SJSA1 (cell line): ENCODE measurements at regions not wholly inside any gene's neighbourhood (a gene's known extent, or its start where the extent isn't known, plus 50 kb on each side); places are given as distances from the start of the nearest gene placed in this dataset.

Experiments
- DNase-seq, 2 experiments: peaks; one replicate each; pipeline ENCODE4 v3.0.0-alpha.2; 2015 to 2020; ENCODE audit warnings: low spot score in 2 of 2, low read depth in 1 of 2
- H3K27ac ChIP-seq: fragments of 250-450 bp; sonication (Bioruptor Pico); 2 replicates; pipeline ENCODE4 v1.5.1; 2020; ENCODE audit warnings: mild to moderate bottlenecking, moderate library complexity
- H3K27me3 ChIP-seq: fragments of 250-450 bp; sonication (Bioruptor Pico); replicated peaks from 2 replicates; pipeline ENCODE4 v1.5.1; 2020; ENCODE audit warnings: mild to moderate bottlenecking, moderate library complexity
- H3K36me3 ChIP-seq: fragments of 250-450 bp; sonication (Bioruptor Pico); 2 replicates; pipeline ENCODE4 v1.5.1; 2020; ENCODE audit warnings: mild to moderate bottlenecking
- H3K4me1 ChIP-seq: fragments of 250-450 bp; sonication (Bioruptor Pico); replicated peaks from 2 replicates; pipeline ENCODE4 v1.6.1; 2021; ENCODE audit warnings: mild to moderate bottlenecking
- H3K4me3 ChIP-seq: fragments of 250-450 bp; sonication (Bioruptor Pico); 2 replicates; pipeline ENCODE4 v1.5.1; 2020; ENCODE audit warnings: mild to moderate bottlenecking
- H3K9me3 ChIP-seq: fragments of 250-450 bp; sonication (Bioruptor Pico); replicated peaks from 2 replicates; pipeline ENCODE4 v1.5.1; 2020; ENCODE audit warnings: mild to moderate bottlenecking

DNA sequence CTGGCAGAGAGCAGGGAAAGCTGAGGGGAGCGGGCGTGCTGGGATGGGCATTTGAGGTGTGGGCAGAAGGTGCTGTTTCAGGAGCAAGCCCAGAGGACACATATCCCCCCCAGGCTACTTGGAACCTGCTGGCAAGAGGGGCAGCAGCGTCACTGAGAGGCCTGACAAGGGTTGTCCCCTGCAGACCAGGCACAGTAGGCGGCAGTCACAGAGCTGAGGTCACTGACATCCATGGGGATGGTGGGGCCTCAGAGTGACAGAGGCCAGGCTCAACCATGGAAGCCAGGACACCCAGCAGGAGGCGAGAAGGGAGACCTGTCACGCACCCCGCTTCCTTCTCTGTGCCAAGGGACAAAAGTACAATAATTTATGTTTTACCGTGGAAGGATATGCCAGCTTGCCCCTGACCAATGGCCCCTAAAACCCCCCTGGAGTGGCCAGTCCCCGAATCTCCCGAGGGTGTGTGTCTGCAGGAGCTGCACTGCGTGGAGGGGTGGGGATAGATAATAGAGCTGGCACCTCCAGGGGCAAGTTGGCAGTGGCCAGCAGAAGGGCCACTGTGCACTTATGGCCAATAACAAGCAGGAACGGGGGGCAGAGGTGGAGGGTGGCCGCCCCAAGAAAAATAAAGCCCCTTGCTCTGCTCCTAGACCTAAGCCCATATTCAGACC, 86.3 kb upstream of the SLC66A3 start:
- H3K9me3 ChIP-seq = no peaks in the 10 kb centered on the region
- peaks cover 30% of the 10 kb centered on the region for H3K4me1 ChIP-seq
- DNase-seq = no peak
- no peak overlapping the region for H3K4me3 ChIP-seq
- H3K27ac ChIP-seq = no peak overlapping the region
- H3K27me3 ChIP-seq = no peaks in the 10 kb centered on the region
- no peaks in the 10 kb centered on the region for H3K36me3 ChIP-seq

DNA sequence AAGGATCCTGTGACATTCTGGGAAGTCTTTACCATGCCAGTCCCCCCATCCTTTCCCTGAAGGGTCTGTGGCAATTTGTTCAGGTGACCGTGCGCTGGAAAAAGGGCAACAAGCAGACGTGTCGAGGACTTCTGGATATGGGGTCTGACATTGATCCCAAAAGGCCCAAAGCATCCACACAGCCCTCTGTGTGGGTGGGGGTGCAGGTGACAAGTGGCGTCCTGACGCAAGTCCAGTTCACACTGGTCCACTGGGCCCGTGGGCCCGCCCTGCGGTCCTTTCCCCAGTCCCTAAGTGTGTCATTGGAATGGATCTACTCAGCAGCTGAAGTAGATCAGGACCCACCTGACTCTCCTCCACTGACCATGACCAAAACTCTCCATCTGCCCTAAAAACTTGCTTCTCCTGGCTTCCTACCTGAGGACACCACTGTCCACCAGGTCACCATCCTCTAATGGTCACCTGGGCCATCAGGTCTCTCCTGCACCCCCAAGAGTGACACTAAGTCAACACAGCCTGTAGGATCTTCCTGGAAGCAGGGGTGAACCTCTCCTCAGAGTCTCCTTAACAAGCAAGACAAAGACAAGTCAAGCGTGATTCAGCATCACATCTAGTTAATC, 85.6 kb upstream of the SLC66A3 start:
- Histone ChIP-seq H3K27ac (no peak overlapping the region), H3K4me3 (no peak overlapping the region), H3K4me1 (peaks cover 34% of the 10 kb centered on the region), H3K9me3 (no peaks in the 10 kb centered on the region), H3K27me3 (no peaks in the 10 kb centered on the region), H3K36me3 (no peaks in the 10 kb centered on the region)
- DNase-seq = no peak

DNA sequence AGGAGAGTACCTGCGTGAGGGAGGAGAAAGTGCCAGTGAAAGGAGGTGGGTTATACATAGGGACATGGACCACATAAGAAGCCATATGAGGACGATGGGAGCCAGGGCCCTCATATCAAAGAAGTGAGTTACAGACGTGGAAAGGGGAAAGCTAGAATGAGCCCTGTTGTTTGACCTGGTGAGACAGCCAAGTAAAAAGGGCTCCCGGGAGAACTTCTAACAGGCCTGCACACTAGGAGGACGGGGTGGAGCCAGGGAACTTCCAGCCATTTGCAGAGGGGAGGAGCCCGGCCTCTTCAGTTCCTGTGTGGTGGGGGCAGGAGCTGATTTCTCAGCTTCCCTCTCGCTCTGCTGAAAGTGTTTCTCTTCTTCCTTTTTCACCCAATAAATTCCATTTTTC, 84.1 kb upstream of the SLC66A3 start:
- no peak overlapping the region for H3K4me3 ChIP-seq

DNA sequence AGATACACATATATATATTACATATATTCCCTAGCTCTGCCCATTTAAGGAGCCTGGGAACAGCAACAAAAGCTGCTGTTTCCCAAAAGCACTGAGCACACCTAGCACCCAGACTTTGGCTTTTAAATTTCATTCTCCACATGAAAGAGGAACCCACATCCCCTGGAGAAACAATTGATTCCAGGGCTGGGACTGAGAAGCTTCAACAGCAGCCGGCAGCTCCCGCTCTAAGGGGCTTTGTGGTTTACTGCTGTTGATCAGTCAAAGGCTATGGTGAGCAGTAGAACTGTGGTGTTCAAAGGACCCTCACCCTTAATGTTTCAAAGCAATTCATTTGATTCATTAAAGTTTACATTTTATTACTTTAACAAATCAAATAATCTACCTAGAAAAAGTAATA, 83.3 kb upstream of the SLC66A3 start:
- no peak overlapping the region for H3K4me3 ChIP-seq

More for the DNA sequence above, 84.1 kb upstream of the SLC66A3 start:
- Histone ChIP-seq H3K4me1 (peaks cover 20% of the 10 kb centered on the region), H3K27ac (no peak overlapping the region), H3K27me3 (no peaks in the 10 kb centered on the region), H3K9me3 (no peaks in the 10 kb centered on the region), H3K36me3 (no peaks in the 10 kb centered on the region)
- no peak for DNase-seq

DNA sequence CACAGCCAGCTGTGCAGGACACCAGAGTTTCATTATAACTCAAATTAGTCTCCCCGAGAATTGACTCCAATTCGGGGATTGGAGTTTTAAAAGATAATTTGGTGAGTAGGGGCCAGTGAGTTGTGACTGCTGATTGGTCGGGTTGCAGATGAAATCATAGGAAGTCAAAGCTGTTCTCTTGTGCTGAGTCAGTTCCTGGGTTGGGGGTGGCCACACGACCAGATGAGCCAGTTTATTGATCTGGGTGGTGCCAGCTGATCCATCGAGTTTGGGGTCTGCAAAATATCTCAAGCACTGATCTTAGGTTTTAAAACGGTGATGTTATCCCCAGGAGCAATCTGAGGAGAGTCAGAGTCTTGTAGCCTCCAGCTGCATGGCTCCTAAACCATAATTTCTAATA, 82.7 kb upstream of the SLC66A3 start:
- Histone ChIP-seq H3K4me1 (peaks cover 18% of the 10 kb centered on the region), H3K9me3 (no peaks in the 10 kb centered on the region), H3K36me3 (no peaks in the 10 kb centered on the region), H3K27me3 (no peaks in the 10 kb centered on the region), H3K27ac (no peak overlapping the region), H3K4me3 (no peak overlapping the region)
- no peak for DNase-seq

More for the DNA sequence above, 83.3 kb upstream of the SLC66A3 start:
- H3K9me3 ChIP-seq = no peaks in the 10 kb centered on the region
- H3K27me3 ChIP-seq = no peaks in the 10 kb centered on the region
- peaks cover 18% of the 10 kb centered on the region for H3K4me1 ChIP-seq
- H3K27ac ChIP-seq = no peak overlapping the region
- H3K36me3 ChIP-seq = no peaks in the 10 kb centered on the region
- DNase-seq = no peak

DNA sequence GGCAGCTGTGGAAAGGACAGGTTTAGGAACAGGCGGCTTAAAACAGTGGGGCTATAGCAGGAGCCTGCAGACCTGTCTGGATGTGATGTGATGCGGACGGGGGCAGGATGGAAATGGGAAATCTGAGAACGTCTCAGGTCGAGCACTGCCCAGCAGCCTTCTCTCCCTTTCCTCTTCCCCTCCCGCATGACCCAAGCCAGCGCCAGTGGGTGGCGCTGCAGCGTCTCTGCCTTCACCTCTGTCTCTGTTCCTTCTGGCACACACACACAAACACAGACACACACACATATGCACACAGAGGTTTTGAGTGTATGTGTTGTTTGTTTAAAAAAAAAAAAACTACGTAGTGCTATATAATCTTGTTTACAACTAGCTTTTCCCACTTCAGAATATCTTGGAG, 82.0 kb upstream of the SLC66A3 start:
- Histone ChIP-seq H3K4me3 (no peak overlapping the region), H3K9me3 (no peaks in the 10 kb centered on the region), H3K27me3 (no peaks in the 10 kb centered on the region), H3K36me3 (no peaks in the 10 kb centered on the region), H3K27ac (peak overlapping the region; percentile 78), H3K4me1 (peaks cover 18% of the 10 kb centered on the region)
- DNase-seq = no peak

DNA sequence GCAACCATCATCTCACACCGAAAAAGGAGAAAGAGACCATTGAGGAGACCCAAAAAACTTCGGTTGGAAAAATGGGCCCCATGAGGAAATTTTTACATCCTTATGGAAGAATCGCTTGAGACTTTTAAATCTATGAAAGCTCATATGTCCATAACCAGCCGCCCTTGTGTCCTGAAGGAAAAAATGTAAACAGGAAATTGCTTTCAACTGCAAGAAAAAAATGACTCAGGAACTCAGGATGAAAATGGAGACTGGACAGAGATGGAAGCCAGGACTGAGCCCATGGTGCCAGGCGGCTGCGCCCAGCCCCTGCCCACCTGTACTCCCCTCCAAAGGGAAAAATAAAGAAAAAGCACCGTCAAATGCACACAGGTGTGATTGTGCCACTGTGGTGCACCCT, 81.5 kb upstream of the SLC66A3 start:
- H3K27me3 ChIP-seq = no peaks in the 10 kb centered on the region
- peaks cover 18% of the 10 kb centered on the region for H3K4me1 ChIP-seq
- H3K27ac ChIP-seq = peak overlapping the region; percentile 78
- DNase-seq = peak in 1 of 2 experiments; percentile 56
- no peak overlapping the region for H3K4me3 ChIP-seq
- H3K36me3 ChIP-seq = no peaks in the 10 kb centered on the region
- H3K9me3 ChIP-seq = no peaks in the 10 kb centered on the region

DNA sequence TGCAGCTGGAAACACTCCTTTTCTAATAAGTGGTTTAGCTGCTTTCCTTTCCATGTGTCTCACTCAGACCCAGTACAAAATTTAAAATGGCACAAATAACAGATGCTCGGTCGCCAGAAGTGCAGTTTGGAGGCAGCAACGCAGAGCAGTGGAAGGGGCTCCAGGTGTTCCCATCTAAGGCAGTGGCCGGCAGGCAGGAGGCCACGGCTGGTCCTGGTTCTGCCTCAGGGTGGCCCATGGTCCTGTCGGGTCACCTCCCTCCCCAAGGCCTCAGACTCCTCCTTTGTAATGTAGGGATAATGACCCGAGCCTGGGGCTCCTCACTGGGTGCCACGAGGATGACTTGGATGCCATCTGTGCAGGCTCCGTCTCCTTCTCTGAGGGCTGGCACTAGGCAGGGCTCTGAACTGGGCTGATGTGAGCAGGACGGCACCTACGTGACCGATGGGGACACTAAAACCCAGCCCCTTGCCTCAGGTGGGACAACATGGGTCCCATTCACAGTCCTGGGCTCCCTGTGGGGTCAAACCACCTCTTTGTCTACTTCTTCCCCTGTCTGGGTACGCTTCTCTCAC, 80.9 kb upstream of the SLC66A3 start:
- no peaks in the 10 kb centered on the region for H3K9me3 ChIP-seq
- no peaks in the 10 kb centered on the region for H3K27me3 ChIP-seq
- no peak overlapping the region for H3K4me3 ChIP-seq
- peak overlapping the region; percentile 78 for H3K27ac ChIP-seq
- peaks cover 18% of the 10 kb centered on the region for H3K4me1 ChIP-seq
- DNase-seq = no peak
- no peaks in the 10 kb centered on the region for H3K36me3 ChIP-seq

DNA sequence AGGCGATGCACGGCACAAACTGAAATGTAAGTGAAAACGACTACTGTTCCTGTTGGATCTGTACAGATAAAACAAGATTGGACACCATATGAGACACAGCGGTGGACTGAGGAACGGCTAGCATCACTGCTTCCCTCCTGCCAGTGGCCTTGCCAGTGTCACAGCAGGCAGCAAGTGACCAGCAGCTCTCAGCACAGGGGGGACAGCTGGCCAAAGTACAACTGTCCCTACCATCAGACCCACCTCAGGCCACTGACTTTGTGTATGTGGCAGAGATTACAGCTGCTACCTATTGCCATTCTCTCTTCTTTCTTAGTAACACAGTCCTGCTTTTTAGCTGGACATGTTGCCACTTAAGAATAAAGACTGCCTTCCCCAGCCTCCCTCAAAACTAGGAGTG, 80.0 kb upstream of the SLC66A3 start:
- no peak overlapping the region for H3K4me3 ChIP-seq
- no peaks in the 10 kb centered on the region for H3K36me3 ChIP-seq
- no peaks in the 10 kb centered on the region for H3K27me3 ChIP-seq
- peaks cover 18% of the 10 kb centered on the region for H3K4me1 ChIP-seq
- H3K9me3 ChIP-seq = no peaks in the 10 kb centered on the region
- DNase-seq = no peak
- no peak overlapping the region for H3K27ac ChIP-seq

DNA sequence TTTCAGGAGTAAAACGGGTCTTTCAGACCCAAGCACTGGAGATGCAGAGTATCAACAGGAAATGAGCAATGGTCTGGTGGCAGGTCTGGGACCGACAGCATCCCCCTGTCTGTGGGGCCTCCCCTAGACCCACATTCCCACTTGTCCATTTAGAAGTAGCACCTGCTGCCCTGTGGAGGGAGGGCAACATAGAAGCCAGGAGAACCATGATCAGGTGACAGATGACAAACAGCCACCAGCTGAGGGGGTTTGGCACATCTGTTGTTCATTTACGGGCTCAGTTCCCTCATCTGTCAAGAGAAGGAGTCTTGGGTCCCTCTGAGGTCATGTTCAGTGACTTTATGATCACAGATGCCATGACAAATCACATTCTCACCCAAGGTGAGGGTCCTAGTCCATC, 77.9 kb upstream of the SLC66A3 start:
- no peaks in the 10 kb centered on the region for H3K9me3 ChIP-seq
- H3K27me3 ChIP-seq = no peaks in the 10 kb centered on the region
- H3K36me3 ChIP-seq = no peaks in the 10 kb centered on the region
- H3K4me1 ChIP-seq = peaks cover 18% of the 10 kb centered on the region
- DNase-seq = peak in 1 of 2 experiments; percentile 13
- H3K4me3 ChIP-seq = no peak overlapping the region
- no peak overlapping the region for H3K27ac ChIP-seq

DNA sequence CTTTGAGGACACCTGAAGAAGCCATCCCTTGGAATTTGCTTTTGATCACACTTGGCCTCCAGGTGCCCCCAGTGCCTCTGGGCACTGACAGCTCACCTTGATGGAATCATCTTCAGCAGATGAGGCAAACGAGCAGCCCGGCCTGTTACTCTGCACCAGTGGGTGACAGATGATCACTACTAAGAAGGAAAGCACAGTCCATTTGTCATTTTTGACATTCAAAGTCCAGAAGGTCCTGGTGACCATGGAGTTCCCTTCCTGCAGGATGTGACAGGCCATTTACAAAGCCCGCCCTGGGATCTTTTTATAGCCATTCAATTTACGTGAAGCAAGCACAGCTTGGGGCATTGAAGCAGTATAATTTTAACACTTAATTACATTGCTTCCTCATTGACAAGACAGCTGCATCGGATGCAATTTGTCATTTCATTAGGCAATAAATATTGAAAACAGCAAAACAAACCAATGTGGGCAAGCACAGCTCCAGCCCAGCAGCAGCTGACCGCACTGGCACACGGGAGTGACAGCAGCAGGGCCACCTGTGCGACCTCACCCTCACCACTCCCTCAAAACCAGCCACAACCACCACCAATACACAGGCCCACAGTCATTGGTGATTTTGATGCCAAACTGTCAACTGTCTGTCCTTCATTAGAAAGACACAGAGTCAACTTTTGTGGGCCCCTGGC, 76.0 kb upstream of the SLC66A3 start:
- Histone ChIP-seq H3K4me3 (no peak overlapping the region), H3K27ac (no peak overlapping the region), H3K4me1 (peaks cover 2% of the 10 kb centered on the region), H3K36me3 (no peaks in the 10 kb centered on the region), H3K27me3 (no peaks in the 10 kb centered on the region), H3K9me3 (no peaks in the 10 kb centered on the region)
- DNase-seq = peak in 1 of 2 experiments; percentile 18

DNA sequence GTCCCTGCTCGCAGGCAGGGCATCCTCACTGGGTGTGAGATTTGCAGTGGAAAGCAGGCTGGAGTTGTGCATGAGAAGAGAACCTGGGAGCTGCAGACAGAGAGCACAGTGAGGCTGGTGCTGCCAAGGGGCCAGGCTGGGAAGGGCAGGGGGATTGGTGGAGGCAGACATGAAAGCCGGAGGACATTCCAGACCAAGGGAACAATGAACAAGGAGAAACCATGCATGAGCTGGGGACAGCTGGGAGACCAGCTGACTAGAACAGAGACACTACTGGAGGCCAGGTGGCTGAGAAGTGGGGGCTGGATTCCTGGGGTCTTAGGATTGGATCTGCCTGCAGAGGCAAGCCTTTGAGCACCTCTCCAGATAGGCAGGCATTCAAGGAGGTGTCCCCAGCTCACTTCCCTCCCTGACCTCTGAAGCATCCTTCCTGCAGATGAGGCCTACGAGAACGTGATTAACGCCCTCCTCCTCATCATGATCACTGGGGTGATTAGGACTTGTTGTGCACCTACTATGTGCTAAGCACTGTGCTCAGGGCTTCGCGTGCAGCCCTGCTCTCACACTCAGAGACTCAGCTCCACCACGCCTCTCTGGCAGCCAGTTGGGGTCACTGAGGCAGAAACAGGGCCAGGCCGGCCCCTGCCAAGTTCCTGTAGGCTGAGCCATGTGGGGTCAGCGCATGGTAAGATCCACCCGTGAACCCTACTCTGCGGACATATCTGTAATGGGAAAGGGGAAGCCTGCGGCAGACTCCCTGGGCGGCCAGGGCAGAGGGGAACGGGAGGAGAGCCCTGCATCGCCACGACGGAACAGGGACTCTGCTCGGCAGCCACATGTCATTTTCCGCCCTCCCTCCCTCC, 74.8 kb upstream of the SLC66A3 start:
- Histone ChIP-seq H3K27ac (no peak overlapping the region), H3K9me3 (no peaks in the 10 kb centered on the region), H3K36me3 (no peaks in the 10 kb centered on the region), H3K27me3 (no peaks in the 10 kb centered on the region), H3K4me3 (no peak overlapping the region), H3K4me1 (no peaks in the 10 kb centered on the region)
- peak in 1 of 2 experiments; percentile 32 for DNase-seq

DNA sequence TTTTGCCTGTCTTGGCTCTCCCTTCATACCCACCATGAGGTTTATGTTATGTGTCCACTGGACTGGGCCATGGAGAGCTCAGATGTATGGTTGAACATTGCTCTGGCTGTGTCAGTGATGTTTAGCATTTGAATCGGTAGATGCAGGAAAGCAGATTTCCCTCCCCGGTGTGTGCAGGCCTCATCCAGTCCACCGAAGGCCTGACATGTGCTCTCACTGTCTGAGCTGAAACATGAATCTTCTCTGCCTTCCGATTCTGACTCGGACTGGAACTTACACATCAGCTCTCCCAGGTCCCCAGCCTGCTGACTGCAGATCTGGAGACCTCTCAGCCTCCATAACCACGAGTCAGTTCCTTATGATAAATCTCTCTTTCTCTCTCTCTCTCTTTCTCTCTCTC, 72.4 kb upstream of the SLC66A3 start:
- Histone ChIP-seq H3K36me3 (no peaks in the 10 kb centered on the region), H3K9me3 (no peaks in the 10 kb centered on the region), H3K27ac (no peak overlapping the region), H3K4me3 (no peak overlapping the region), H3K4me1 (peaks cover 9% of the 10 kb centered on the region), H3K27me3 (no peaks in the 10 kb centered on the region)
- DNase-seq = peak in 1 of 2 experiments; percentile 20
